HCT116 (cell line): ENCODE measurements at regions not wholly inside any gene's neighbourhood (a gene's known extent, or its start where the extent isn't known, plus 50 kb on each side); places are given as distances from the start of the nearest gene placed in this dataset.

Experiments
- ATAC-seq: fragments of 200-7000 bp; cut with Tn5 transposase; 2 replicates; pipeline ENCODE4 v1.9.1; 2020; ENCODE audit warnings: mild to moderate bottlenecking, moderate library complexity
- BruUV-seq: library from RNA; stranded (reverse); fragments of 400-500 nt; replicated peaks from 2 replicates; lab custom pipeline; 2021; lab: Mats Ljungman, UMichigan
- CTCF ChIA-PET: fragments of 300-600 bp; sonication (Branson Sonifier 250); formaldehyde crosslinking; loops from one replicate; lab custom pipeline; 2021; ENCODE audit warnings: antibody characterized with exemption; lab: Charles Lee
- POLR2A ChIA-PET: fragments of 300-600, 350-600 bp; sonication (Branson Sonifier 250); formaldehyde crosslinking; loops from one replicate; lab custom pipeline; 2021; ENCODE audit warnings: antibody characterized with exemption; lab: Charles Lee
- RAD21 ChIA-PET, 2 experiments: fragments of 300-600 bp; sonication (Branson Sonifier 250); formaldehyde crosslinking; loops; one replicate each; lab custom pipeline; 2023; ENCODE audit warnings: low total read pairs in 2 of 2; ENCODE audit not compliant: uncharacterized antibody in 2 of 2, unreplicated experiment in 2 of 2, low non-redundant PET in 1 of 2; lab: Charles Lee
- DNase-seq: peaks from one replicate; pipeline ENCODE4 v3.0.0-alpha.2; 2010; ENCODE audit warnings: low read depth, low spot score
- H2AFZ ChIP-seq: fragments of 200-600 bp; shearing (Covaris generic), sonication (generic); 2 replicates; pipeline ENCODE4 v1.6.1; 2017; ENCODE audit warnings: low read depth, mixed run types, mixed read lengths, antibody characterized with exemption, low read length; ENCODE audit not compliant: poor library complexity, severe bottlenecking
- H3K27ac ChIP-seq: 2 replicates; pipeline ENCODE4 v1.5.1; 2012; ENCODE audit warnings: low read depth, low read length
- H3K27me3 ChIP-seq: fragments of 200-600 bp; sonication (generic); 2 replicates; pipeline ENCODE4 v1.6.1; 2016; ENCODE audit warnings: mixed run types, low read length, mixed read lengths; ENCODE audit not compliant: insufficient read depth
- H3K36me3 ChIP-seq, 2 experiments: fragments of 200-500 bp in 1 of 2; fragments of 200-600 bp in 1 of 2; sonication (Bioruptor generic) in 1 of 2; sonication (generic) in 1 of 2; 2 replicates each; pipeline versions ENCODE4 v1.5.1 to v1.6.1; 2014 to 2016; ENCODE audit warnings: low read length in 2 of 2, inconsistent platforms in 1 of 2, mixed read lengths in 1 of 2, mixed run types in 1 of 2; ENCODE audit not compliant: insufficient read depth in 2 of 2, control insufficient read depth in 1 of 2
- H3K4me1 ChIP-seq, 2 experiments: fragments of 200-600 bp in 1 of 2; sonication (generic) in 1 of 2; 2 replicates each; pipeline versions ENCODE4 v1.5.1 to v1.6.1; 2012 to 2017; ENCODE audit warnings: low read length in 2 of 2, inconsistent platforms in 1 of 2, mild to moderate bottlenecking in 1 of 2, mixed read lengths in 1 of 2, mixed run types in 1 of 2, moderate library complexity in 1 of 2; ENCODE audit not compliant: insufficient read depth in 2 of 2, control insufficient read depth in 1 of 2
- H3K4me2 ChIP-seq: fragments of 200-600 bp; sonication (generic); 2 replicates; pipeline ENCODE4 v1.6.1; 2017; ENCODE audit warnings: mixed run types, low read length, mixed read lengths
- H3K4me3 ChIP-seq, 2 experiments: fragments of 200-600 bp in 1 of 2; sonication (generic) in 1 of 2; replicated peaks in 1 of 2; 2 replicates each; pipeline ENCODE4 v1.5.1; 2011 to 2016; ENCODE audit warnings: low read length in 2 of 2, control low read depth in 1 of 2, low read depth in 1 of 2, mild to moderate bottlenecking in 1 of 2, mixed read lengths in 1 of 2, mixed run types in 1 of 2
- H3K79me2 ChIP-seq: fragments of 200-600 bp; sonication (generic); 2 replicates; pipeline ENCODE4 v1.6.1; 2017; ENCODE audit warnings: mild to moderate bottlenecking, mixed run types, low read length, moderate library complexity, mixed read lengths; ENCODE audit not compliant: insufficient read depth
- H3K9ac ChIP-seq: fragments of 200-600 bp; sonication (generic); 2 replicates; pipeline ENCODE4 v1.6.1; 2016; ENCODE audit warnings: low read length, mixed read lengths
- H3K9me2 ChIP-seq: fragments of 200-600 bp; sonication (generic), shearing (Covaris generic); 2 replicates; pipeline ENCODE4 v1.6.1; 2017; ENCODE audit warnings: mixed run types, mild to moderate bottlenecking, moderate library complexity; ENCODE audit not compliant: insufficient read depth
- H3K9me3 ChIP-seq, 2 experiments: fragments of 200-500 bp in 1 of 2; fragments of 200-600 bp in 1 of 2; sonication (Bioruptor generic) in 1 of 2; sonication (generic) in 1 of 2; 2 replicates each; pipeline ENCODE4 v1.6.1; 2014 to 2017; ENCODE audit warnings: low read length in 2 of 2, mixed read lengths in 2 of 2, inconsistent platforms in 1 of 2, low read depth in 1 of 2, mild to moderate bottlenecking in 1 of 2, mixed run types in 1 of 2, moderate library complexity in 1 of 2; ENCODE audit not compliant: control insufficient read depth in 1 of 2, insufficient read depth in 1 of 2
- H4K20me1 ChIP-seq: fragments of 200-600 bp; sonication (generic), shearing (Covaris generic); 2 replicates; pipeline ENCODE4 v1.6.1; 2017; ENCODE audit warnings: mixed run types, mild to moderate bottlenecking, moderate library complexity; ENCODE audit not compliant: insufficient read depth
- CBX3 ChIP-seq: IDR thresholded peaks from 2 replicates; pipeline ENCODE4 v1.6.1; 2012; ENCODE audit warnings: low read depth
- EGR1 ChIP-seq: IDR thresholded peaks from 2 replicates; pipeline ENCODE4 v1.6.1; 2012; ENCODE audit warnings: low read depth
- ELF1 ChIP-seq: IDR thresholded peaks from 2 replicates; pipeline ENCODE4 v1.6.1; 2012; ENCODE audit warnings: low read depth, borderline replicate concordance
- POLR2A ChIP-seq: IDR thresholded peaks from 2 replicates; pipeline ENCODE4 v1.7.0; 2011; ENCODE audit warnings: borderline replicate concordance; ENCODE audit not compliant: insufficient read depth, insufficient read length; ENCODE audit errors: extremely low read depth
- SIN3A ChIP-seq: IDR thresholded peaks from 2 replicates; pipeline ENCODE4 v1.6.1; 2012; ENCODE audit warnings: low read depth
- SP1 ChIP-seq: IDR thresholded peaks from 2 replicates; pipeline ENCODE4 v1.6.1; 2012; ENCODE audit warnings: low read depth
- TCF7L2 ChIP-seq: IDR thresholded peaks from 2 replicates; pipeline ENCODE4 v1.7.0; 2011; ENCODE audit warnings: borderline replicate concordance, inconsistent platforms; ENCODE audit not compliant: insufficient read depth, insufficient read length; ENCODE audit errors: extremely low read depth
- intact Hi-C: fragments of 100-400 bp; cut with micrococcal nuclease; formaldehyde crosslinking; loops from 2 replicates; pipeline ENCODE4 v1.10.0; 2022
- TF ChIP-seq, protein P1 (sequence below): IDR thresholded peaks from 2 replicates; pipeline ENCODE4 v1.6.1; 2012; ENCODE audit warnings: low read depth
- TF ChIP-seq, protein P2 (sequence below): IDR thresholded peaks from 2 replicates; pipeline ENCODE4 v1.6.1; 2012
- TF ChIP-seq, protein P3 (sequence below): IDR thresholded peaks from 2 replicates; pipeline ENCODE4 v1.6.1; 2012

DNA sequence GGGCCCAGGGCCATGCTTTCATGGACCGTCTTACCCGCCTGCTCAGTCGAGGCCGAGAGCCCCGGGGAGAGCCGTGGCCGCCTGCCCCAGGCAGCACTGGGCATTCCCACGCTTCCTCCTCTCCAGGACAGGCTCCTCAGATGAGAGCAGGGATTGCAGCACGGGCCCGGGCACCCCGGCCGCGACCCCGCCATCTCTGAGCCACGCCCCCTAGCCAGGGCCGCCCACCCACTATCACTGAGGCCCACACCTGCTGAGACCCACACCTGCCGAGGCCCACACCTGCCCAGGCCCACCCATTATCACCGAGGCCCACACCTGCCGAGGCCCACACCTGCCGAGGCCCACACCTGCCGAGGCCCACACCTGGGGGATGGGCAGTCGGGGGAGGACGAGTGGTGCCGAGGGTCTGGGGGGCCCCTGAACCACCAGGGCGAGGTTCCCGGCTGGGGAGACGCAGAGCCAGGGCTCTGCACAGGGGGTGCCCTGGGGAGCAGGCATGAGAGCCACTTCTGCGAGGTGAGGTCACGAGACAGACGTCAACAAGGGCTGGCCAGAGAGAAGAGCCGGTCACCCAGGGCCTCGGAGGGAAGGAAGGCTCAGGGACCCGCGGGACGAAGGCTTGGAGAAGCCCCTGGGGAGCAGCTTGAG is 235.6 kb downstream of the ERMARD start (continued):
- TF ChIP-seq, protein P1, sequence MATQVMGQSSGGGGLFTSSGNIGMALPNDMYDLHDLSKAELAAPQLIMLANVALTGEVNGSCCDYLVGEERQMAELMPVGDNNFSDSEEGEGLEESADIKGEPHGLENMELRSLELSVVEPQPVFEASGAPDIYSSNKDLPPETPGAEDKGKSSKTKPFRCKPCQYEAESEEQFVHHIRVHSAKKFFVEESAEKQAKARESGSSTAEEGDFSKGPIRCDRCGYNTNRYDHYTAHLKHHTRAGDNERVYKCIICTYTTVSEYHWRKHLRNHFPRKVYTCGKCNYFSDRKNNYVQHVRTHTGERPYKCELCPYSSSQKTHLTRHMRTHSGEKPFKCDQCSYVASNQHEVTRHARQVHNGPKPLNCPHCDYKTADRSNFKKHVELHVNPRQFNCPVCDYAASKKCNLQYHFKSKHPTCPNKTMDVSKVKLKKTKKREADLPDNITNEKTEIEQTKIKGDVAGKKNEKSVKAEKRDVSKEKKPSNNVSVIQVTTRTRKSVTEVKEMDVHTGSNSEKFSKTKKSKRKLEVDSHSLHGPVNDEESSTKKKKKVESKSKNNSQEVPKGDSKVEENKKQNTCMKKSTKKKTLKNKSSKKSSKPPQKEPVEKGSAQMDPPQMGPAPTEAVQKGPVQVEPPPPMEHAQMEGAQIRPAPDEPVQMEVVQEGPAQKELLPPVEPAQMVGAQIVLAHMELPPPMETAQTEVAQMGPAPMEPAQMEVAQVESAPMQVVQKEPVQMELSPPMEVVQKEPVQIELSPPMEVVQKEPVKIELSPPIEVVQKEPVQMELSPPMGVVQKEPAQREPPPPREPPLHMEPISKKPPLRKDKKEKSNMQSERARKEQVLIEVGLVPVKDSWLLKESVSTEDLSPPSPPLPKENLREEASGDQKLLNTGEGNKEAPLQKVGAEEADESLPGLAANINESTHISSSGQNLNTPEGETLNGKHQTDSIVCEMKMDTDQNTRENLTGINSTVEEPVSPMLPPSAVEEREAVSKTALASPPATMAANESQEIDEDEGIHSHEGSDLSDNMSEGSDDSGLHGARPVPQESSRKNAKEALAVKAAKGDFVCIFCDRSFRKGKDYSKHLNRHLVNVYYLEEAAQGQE: no peak
- TF ChIP-seq SIN3A (no peak), EGR1 (no peak), POLR2A (no peak), CBX3 (no peak), ELF1 (no peak), SP1 (no peak)
- TF ChIP-seq, protein P2, sequence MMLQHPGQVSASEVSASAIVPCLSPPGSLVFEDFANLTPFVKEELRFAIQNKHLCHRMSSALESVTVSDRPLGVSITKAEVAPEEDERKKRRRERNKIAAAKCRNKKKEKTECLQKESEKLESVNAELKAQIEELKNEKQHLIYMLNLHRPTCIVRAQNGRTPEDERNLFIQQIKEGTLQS: no peak
- TF ChIP-seq, all 23 proteins: peak for 0

DNA sequence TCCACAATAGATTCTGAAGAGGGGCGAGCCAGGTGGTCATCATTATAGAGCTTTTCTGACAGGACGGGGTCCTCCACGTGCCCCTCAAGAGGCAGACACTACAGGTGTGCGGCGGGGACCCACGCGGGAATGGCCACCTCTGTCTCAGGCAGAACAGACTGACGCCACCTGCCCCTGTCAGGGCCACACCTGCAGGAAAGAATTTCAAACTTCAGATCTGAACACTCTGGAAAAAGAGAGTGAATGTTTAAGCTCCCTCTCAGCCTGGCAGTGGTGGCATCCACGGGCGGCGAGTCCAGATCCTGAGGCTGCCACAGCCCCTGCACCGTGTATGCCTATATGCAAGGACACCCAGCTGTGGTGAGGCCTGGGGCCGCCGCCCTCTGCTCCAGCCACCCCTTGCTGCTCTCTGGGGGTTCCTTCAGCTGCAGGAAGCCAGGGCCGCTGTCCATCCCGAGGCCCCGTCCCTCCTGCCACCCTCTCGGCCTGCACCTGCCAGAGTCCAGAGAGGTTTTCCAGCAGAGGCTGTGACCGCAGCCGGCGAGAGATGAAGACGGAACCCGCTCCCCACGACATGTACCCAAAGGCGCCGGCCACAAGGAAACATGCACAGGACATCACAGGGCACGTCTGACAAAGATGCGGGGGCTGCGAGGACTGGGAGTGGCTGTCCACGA is 234.9 kb downstream of the ERMARD start:
- POLR2A ChIA-PET: no interaction called here
- intact Hi-C loops: no loop called here

More for the DNA sequence above, 234.9 kb downstream of the ERMARD start:
- Histone ChIP-seq H3K9me2 (no peaks in the 10 kb centered on the region), H3K9me3 (no peaks in the 10 kb centered on the region), H4K20me1 (no peaks in the 10 kb centered on the region), H3K27me3 (no peaks in the 10 kb centered on the region; the same call in 1 of the 2 replicates), H3K4me3 (no peak overlapping the region), H3K4me2 (no peak overlapping the region), H3K4me1 (no peaks in the 10 kb centered on the region), H2AFZ (no peak overlapping the region), H3K27ac (no peak overlapping the region), H3K36me3 (no peaks in the 10 kb centered on the region), H3K79me2 (no peaks in the 10 kb centered on the region), H3K9ac (no peak overlapping the region)
- TF ChIP-seq, protein P3, sequence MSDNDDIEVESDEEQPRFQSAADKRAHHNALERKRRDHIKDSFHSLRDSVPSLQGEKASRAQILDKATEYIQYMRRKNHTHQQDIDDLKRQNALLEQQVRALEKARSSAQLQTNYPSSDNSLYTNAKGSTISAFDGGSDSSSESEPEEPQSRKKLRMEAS: no peak
- TF ChIP-seq, protein P2: no peak
- TF ChIP-seq TCF7L2 (no peak), POLR2A (no peak), SP1 (no peak)
- ChIA-PET CTCF (no interaction called here), RAD21 (no interaction called here)
- ATAC-seq: no peak
- no TSS peak for BruUV-seq
- DNase-seq: no peak
